ENCODE measurements at regions not wholly inside any gene's neighbourhood (a gene's known extent, or its start where the extent isn't known, plus 50 kb on each side); places are given as distances from the start of the nearest gene placed in this dataset.
"Not testable (repeated sequence)": the region's sequence is repeated elsewhere in the genome, so short reads cannot be mapped to it uniquely, and the experiment has no call there.

GRCh38 chr14:103241531-103241930 is 92.5 kb upstream of the EIF5 start:
- intact Hi-C loops (cut with DNase I; ENCODE audit: low total_unique reads) = no loop called here

GRCh38 chr14:103243764-103244737 is 90.0 kb upstream of the EIF5 start:
- 82 to 84% methylated on average over 7 of the region's 7 CpGs for WGBS, 2 donors
- DNase-seq = no peak
- intact Hi-C loops (cut with DNase I; ENCODE audit: low total_unique reads) = no loop called here

More at GRCh38 chr14:103241531-103241930, 92.5 kb upstream of the EIF5 start:
- Histone ChIP-seq H3K4me3 (no peak overlapping the region), H3K9me3 (no peaks in the 10 kb centered on the region), H3K36me3 (ENCODE audit: low read depth, missing control alignments) (no peaks in the 10 kb centered on the region), H3K27me3 (no peaks in the 10 kb centered on the region), H3K4me1 (peaks cover 5% of the 10 kb centered on the region), H3K27ac (no peak overlapping the region)
- no peak for DNase-seq
- WGBS, 2 donors = 92 to 95% methylated on average over 8 of the region's 8 CpGs
- TF ChIP-seq CTCF (IDR thresholded peaks at IDR 0.05) (no peak), POLR2A (IDR thresholded peaks at IDR 0.05) (no peak)

GRCh38 chr14:103245624-103246031 is 88.4 kb upstream of the EIF5 start:
- H3K36me3 ChIP-seq (ENCODE audit: low read depth, missing control alignments); intact Hi-C loops (cut with DNase I; ENCODE audit: low total_unique reads); DNase-seq; H3K4me3 ChIP-seq; H3K4me1 ChIP-seq; H3K9me3 ChIP-seq; H3K27me3 ChIP-seq: not testable (repeated sequence)
- H3K27ac ChIP-seq = peak overlapping the region in 1 of 2 donors; percentile 28
- 42 to 48% methylated on average over 3 of the region's 3 CpGs for WGBS, 2 donors

More at GRCh38 chr14:103243764-103244737, 90.0 kb upstream of the EIF5 start:
- H3K27me3 ChIP-seq = no peaks in the 10 kb centered on the region
- H3K4me3 ChIP-seq = no peak overlapping the region
- no peaks in the 10 kb centered on the region for H3K36me3 ChIP-seq (ENCODE audit: low read depth, missing control alignments)
- no peak overlapping the region for H3K27ac ChIP-seq
- H3K9me3 ChIP-seq = no peaks in the 10 kb centered on the region
- peaks cover 10% of the 10 kb centered on the region for H3K4me1 ChIP-seq
- TF ChIP-seq POLR2A (IDR thresholded peaks at IDR 0.05) (no peak), CTCF (IDR thresholded peaks at IDR 0.05) (no peak)

GRCh38 chr14:103246070-103246469 is 88.0 kb upstream of the EIF5 start:
- 17 to 35% methylated on average over 2 of the region's 2 CpGs for WGBS, 2 donors
- DNase-seq = no peak
- Histone ChIP-seq H3K9me3 (no peaks in the 10 kb centered on the region), H3K4me3 (no peak overlapping the region), H3K4me1 (peaks cover 10% of the 10 kb centered on the region), H3K36me3 (ENCODE audit: low read depth, missing control alignments) (no peaks in the 10 kb centered on the region), H3K27ac (peak overlapping the region; percentile 28 to 57), H3K27me3 (no peaks in the 10 kb centered on the region)
- TF ChIP-seq POLR2A (IDR thresholded peaks at IDR 0.05) (no peak), CTCF (IDR thresholded peaks at IDR 0.05) (no peak)
- intact Hi-C loops (cut with DNase I; ENCODE audit: low total_unique reads) = no loop called here

- intact Hi-C loops (cut with DNase I; ENCODE audit: low total_unique reads) = no loop called here
- H3K4me1 ChIP-seq = peaks cover 10% of the 10 kb centered on the region
- H3K9me3 ChIP-seq = no peaks in the 10 kb centered on the region
- no peaks in the 10 kb centered on the region for H3K27me3 ChIP-seq
- no peak overlapping the region for H3K27ac ChIP-seq
- DNase-seq = no peak
- TF ChIP-seq CTCF (IDR thresholded peaks at IDR 0.05) (no peak), POLR2A (IDR thresholded peaks at IDR 0.05) (no peak)
- H3K36me3 ChIP-seq (ENCODE audit: low read depth, missing control alignments) = no peaks in the 10 kb centered on the region
- WGBS, 2 donors = 45 to 48% methylated on average over 7 of the region's 7 CpGs
- H3K4me3 ChIP-seq = no peak overlapping the region
Measured at GRCh38 chr14:103247169-103247606, 86.8 kb upstream of the EIF5 start.

All from testis (tissue), 2 donors.